ENCODE measurements at regions not wholly inside any gene's neighbourhood (a gene's known extent, or its start where the extent isn't known, plus 50 kb on each side); places are given as distances from the start of the nearest gene placed in this dataset.
A peak's percentile ranks its signal among the peaks of the same experiment; 100 is the strongest.

DNA sequence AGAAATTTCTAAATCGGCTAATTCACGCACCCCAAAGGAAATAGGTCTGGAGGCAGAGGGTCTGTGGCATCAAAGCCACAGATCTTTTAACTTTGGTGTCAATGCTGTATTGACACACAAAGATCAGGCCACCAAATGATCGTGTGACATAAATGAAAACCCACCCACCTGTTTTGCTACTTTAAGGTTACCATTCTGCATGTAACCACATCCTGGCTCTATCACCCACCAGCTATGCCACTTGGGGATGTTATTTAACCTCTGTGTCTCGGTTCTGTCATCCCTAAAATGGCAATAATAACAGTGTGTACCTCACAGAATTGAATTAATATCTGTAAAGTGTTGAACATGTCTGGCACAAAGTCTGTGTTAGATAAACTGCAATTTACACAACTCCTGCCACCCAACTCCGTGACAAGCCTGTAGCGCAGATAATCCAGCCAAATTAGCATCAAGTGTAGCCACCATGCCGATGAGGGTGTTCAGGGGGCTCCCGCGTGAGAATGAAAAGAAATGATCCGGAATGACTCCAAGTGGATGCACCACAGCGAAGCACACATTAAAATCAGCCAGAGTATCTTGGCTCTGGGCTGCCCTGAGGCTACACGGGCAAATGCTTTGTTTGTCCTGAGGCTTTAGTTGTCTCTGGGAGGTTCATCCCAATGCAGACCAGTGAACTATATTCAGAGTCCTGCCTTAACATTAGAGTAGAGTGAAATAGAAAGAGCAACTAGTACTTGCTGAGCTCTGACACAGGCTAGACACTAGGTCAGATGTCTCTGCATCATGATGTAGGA, 158.4 kb upstream of the NEBL start:
- H3K27ac ChIP-seq (ENCODE audit: low read length): no peak overlapping the region

DNA sequence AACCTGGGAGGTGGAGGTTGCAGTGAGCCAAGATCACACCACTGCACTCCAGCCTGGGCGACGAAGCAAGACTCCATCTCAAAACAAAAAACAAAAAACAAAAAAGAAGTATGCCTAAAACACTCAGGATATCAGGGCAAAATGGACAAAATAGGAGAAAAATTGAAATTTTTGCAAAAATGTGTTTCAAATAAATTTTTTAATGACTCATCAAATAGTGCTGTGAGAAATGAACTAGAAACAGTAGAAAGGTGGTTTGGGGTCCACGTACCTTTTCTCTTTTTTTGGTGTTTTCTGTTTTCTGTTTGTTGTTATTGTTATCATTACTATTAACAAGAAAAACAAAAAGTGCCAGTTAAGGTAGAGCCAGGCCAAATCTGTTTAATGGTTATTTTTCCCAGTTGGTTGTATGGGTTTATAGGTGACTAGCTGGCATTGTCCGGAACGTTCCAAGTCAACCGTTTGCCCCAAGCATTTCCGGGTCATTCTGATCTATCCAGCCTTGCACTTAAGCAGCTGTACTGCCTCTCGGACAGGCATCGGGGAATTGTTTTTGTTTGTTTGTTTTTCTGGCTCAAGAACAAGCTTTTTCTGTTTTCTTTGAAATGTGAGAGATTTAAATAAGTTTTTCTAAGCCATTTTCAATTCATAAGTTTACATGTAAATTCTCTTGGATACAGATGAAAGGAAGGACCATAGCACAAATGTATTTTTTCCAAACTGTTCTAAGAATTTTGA, 157.0 kb upstream of the NEBL start:
- no peak overlapping the region for H3K9ac ChIP-seq (ENCODE audit: low read depth, low read length)
- peaks cover 9% of the 10 kb centered on the region for H3K4me1 ChIP-seq (ENCODE audit: insufficient read depth, low read length)
- no peak for ATAC-seq (ENCODE audit: insufficient read depth, low read depth)
- H3K27me3 ChIP-seq (ENCODE audit: insufficient read depth, low read length, poor library complexity): no peaks in the 10 kb centered on the region
- no peak overlapping the region for H3K4me2 ChIP-seq (ENCODE audit: insufficient read depth, low read length)
- DNase-seq: no peak
- H4K20me1 ChIP-seq (ENCODE audit: insufficient read depth, low read length): no peaks in the 10 kb centered on the region
- TF ChIP-seq, protein P1, sequence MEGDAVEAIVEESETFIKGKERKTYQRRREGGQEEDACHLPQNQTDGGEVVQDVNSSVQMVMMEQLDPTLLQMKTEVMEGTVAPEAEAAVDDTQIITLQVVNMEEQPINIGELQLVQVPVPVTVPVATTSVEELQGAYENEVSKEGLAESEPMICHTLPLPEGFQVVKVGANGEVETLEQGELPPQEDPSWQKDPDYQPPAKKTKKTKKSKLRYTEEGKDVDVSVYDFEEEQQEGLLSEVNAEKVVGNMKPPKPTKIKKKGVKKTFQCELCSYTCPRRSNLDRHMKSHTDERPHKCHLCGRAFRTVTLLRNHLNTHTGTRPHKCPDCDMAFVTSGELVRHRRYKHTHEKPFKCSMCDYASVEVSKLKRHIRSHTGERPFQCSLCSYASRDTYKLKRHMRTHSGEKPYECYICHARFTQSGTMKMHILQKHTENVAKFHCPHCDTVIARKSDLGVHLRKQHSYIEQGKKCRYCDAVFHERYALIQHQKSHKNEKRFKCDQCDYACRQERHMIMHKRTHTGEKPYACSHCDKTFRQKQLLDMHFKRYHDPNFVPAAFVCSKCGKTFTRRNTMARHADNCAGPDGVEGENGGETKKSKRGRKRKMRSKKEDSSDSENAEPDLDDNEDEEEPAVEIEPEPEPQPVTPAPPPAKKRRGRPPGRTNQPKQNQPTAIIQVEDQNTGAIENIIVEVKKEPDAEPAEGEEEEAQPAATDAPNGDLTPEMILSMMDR (IDR thresholded peaks at IDR 0.05; ENCODE audit: borderline replicate concordance, extremely low read depth, low read length, poor library complexity, severe bottlenecking): no peak
- TF ChIP-seq EZH2 (IDR thresholded peaks at IDR 0.05; ENCODE audit: borderline replicate concordance, low read depth, low read length, severe bottlenecking): no peak
- no peaks in the 10 kb centered on the region for H3K79me2 ChIP-seq (ENCODE audit: insufficient read depth, low read length)
- no peak overlapping the region for H3K4me3 ChIP-seq (ENCODE audit: low read depth in 1 of 2, low read length in 2 of 2)
- H3K27ac ChIP-seq (ENCODE audit: low read length): no peak overlapping the region
- H2AFZ ChIP-seq (ENCODE audit: low read depth, low read length): no peak overlapping the region
- H3K9me3 ChIP-seq (ENCODE audit: insufficient read depth, low read length, severe bottlenecking): peaks cover 7% of the 10 kb centered on the region
- H3K36me3 ChIP-seq (ENCODE audit: insufficient read depth, low read length): no peaks in the 10 kb centered on the region

More for the DNA sequence above, 158.4 kb upstream of the NEBL start:
- Histone ChIP-seq H3K4me2 (ENCODE audit: insufficient read depth, low read length) (no peak overlapping the region), H3K27me3 (ENCODE audit: insufficient read depth, low read length, poor library complexity) (no peaks in the 10 kb centered on the region), H3K9me3 (ENCODE audit: insufficient read depth, low read length, severe bottlenecking) (peaks cover 10% of the 10 kb centered on the region), H3K36me3 (ENCODE audit: insufficient read depth, low read length) (no peaks in the 10 kb centered on the region), H4K20me1 (ENCODE audit: insufficient read depth, low read length) (no peaks in the 10 kb centered on the region), H3K9ac (ENCODE audit: low read depth, low read length) (no peak overlapping the region), H3K79me2 (ENCODE audit: insufficient read depth, low read length) (no peaks in the 10 kb centered on the region), H3K4me1 (ENCODE audit: insufficient read depth, low read length) (peaks cover 9% of the 10 kb centered on the region), H2AFZ (ENCODE audit: low read depth, low read length) (no peak overlapping the region), H3K4me3 (ENCODE audit: low read depth in 1 of 2, low read length in 2 of 2) (no peak overlapping the region)
- peak; percentile 65 for ATAC-seq (ENCODE audit: insufficient read depth, low read depth)
- peak; percentile 5 for DNase-seq
- TF ChIP-seq, protein P1 (IDR thresholded peaks at IDR 0.05; ENCODE audit: borderline replicate concordance, extremely low read depth, low read length, poor library complexity, severe bottlenecking): no peak
- no peak for TF ChIP-seq EZH2 (IDR thresholded peaks at IDR 0.05; ENCODE audit: borderline replicate concordance, low read depth, low read length, severe bottlenecking)

DNA sequence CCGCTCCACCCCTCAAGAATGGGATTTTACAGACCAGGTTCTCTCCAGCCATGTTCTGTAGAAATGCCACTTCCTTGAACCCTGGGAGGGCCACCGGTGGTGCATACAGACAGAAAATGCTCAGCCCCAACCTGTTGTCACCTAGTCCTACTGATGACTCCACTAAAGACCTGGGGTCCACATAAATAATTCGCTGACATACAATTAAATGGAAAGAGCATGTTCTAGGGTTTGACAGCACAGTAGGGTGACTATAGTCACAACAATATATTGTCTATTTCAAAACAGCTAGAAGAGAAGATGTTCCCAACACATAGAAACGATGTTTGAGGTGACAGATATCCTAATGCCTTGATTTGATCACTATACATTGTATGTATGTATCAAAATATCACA, 155.6 kb upstream of the NEBL start:
- Histone ChIP-seq H3K4me3 (ENCODE audit: low read depth in 1 of 2, low read length in 2 of 2) (no peak overlapping the region), H2AFZ (ENCODE audit: low read depth, low read length) (no peak overlapping the region), H3K36me3 (ENCODE audit: insufficient read depth, low read length) (no peaks in the 10 kb centered on the region), H3K4me1 (ENCODE audit: insufficient read depth, low read length) (peaks cover 9% of the 10 kb centered on the region), H4K20me1 (ENCODE audit: insufficient read depth, low read length) (no peaks in the 10 kb centered on the region), H3K27me3 (ENCODE audit: insufficient read depth, low read length, poor library complexity) (no peaks in the 10 kb centered on the region), H3K27ac (ENCODE audit: low read length) (no peak overlapping the region), H3K9me3 (ENCODE audit: insufficient read depth, low read length, severe bottlenecking) (no peaks in the 10 kb centered on the region), H3K79me2 (ENCODE audit: insufficient read depth, low read length) (no peaks in the 10 kb centered on the region), H3K9ac (ENCODE audit: low read depth, low read length) (no peak overlapping the region), H3K4me2 (ENCODE audit: insufficient read depth, low read length) (no peak overlapping the region)
- no peak for TF ChIP-seq EZH2 (IDR thresholded peaks at IDR 0.05; ENCODE audit: borderline replicate concordance, low read depth, low read length, severe bottlenecking)
- TF ChIP-seq, protein P1 (IDR thresholded peaks at IDR 0.05; ENCODE audit: borderline replicate concordance, extremely low read depth, low read length, poor library complexity, severe bottlenecking): no peak
- ATAC-seq (ENCODE audit: insufficient read depth, low read depth) (no peak), DNase-seq (no peak)

Measured in DND-41 (cell line).